DOHH2 (cell line): ENCODE measurements at regions not wholly inside any gene's neighbourhood (a gene's known extent, or its start where the extent isn't known, plus 50 kb on each side); places are given as distances from the start of the nearest gene placed in this dataset.

Experiments
- H3F3A ChIP-seq: fragments of 200-600 bp; sonication (generic), shearing (Covaris generic); 2 replicates; pipeline ENCODE4 v1.6.0; 2016; ENCODE audit warnings: antibody characterized with exemption, mild to moderate bottlenecking; ENCODE audit not compliant: control insufficient read depth, insufficient read depth
- H3K27ac ChIP-seq: fragments of 200-600 bp; sonication (generic); 2 replicates; pipeline ENCODE4 v1.5.1; 2014; ENCODE audit warnings: low read depth, mild to moderate bottlenecking, low read length, moderate library complexity
- H3K27me3 ChIP-seq: fragments of 200-600 bp; sonication (generic); 2 replicates; pipeline ENCODE4 v1.6.1; 2014; ENCODE audit warnings: mild to moderate bottlenecking, low read length, mixed read lengths; ENCODE audit not compliant: control insufficient read depth
- H3K36me3 ChIP-seq: fragments of 200-600 bp; sonication (generic); 2 replicates; pipeline ENCODE4 v1.6.1; 2014; ENCODE audit warnings: mild to moderate bottlenecking, low read length, moderate library complexity, mixed read lengths; ENCODE audit not compliant: control insufficient read depth
- H3K4me1 ChIP-seq: fragments of 200-600 bp; sonication (generic); 2 replicates; pipeline ENCODE4 v1.6.1; 2014; ENCODE audit warnings: mild to moderate bottlenecking, low read length, mixed read lengths; ENCODE audit not compliant: control insufficient read depth
- H3K4me2 ChIP-seq: fragments of 200-600 bp; sonication (generic); 2 replicates; pipeline ENCODE4 v1.6.0; 2014; ENCODE audit warnings: mild to moderate bottlenecking, low read length, moderate library complexity
- H3K4me3 ChIP-seq: fragments of 200-600 bp; sonication (generic); 2 replicates; pipeline ENCODE4 v1.5.1; 2014; ENCODE audit warnings: mild to moderate bottlenecking, low read length, mixed read lengths
- H3K79me2 ChIP-seq: fragments of 200-600 bp; sonication (generic); 2 replicates; pipeline ENCODE4 v1.6.1; 2014; ENCODE audit warnings: mild to moderate bottlenecking, low read length, mixed read lengths; ENCODE audit not compliant: control insufficient read depth
- H3K9me2 ChIP-seq: fragments of 200-600 bp; sonication (generic); replicated peaks from 2 replicates; pipeline ENCODE4 v1.6.1; 2014; ENCODE audit warnings: mild to moderate bottlenecking, low read length, mixed read lengths; ENCODE audit not compliant: control insufficient read depth
- H3K9me3 ChIP-seq: fragments of 200-600 bp; sonication (generic); 2 replicates; pipeline ENCODE4 v1.6.1; 2014; ENCODE audit warnings: antibody characterized with exemption, low read length, mixed read lengths; ENCODE audit not compliant: control insufficient read depth, insufficient read depth
- H4K20me1 ChIP-seq: fragments of 200-600 bp; sonication (generic); 2 replicates; pipeline ENCODE4 v1.6.0; 2014; ENCODE audit warnings: low read depth, mild to moderate bottlenecking, antibody characterized with exemption, low read length, moderate library complexity; ENCODE audit not compliant: control insufficient read depth, insufficient read depth
- CTCF ChIP-seq: fragments of 200-600 bp; sonication (generic); IDR thresholded peaks from one replicate; pipeline ENCODE4 v1.5.1; 2014; ENCODE audit warnings: antibody characterized with exemption, mild to moderate bottlenecking, low read depth, low read length; ENCODE audit not compliant: poor library complexity, severe bottlenecking
- EZH2phosphoT487 ChIP-seq: fragments of 200-600 bp; sonication (generic); IDR thresholded peaks from 2 replicates; pipeline ENCODE4 v1.6.1; 2017; ENCODE audit warnings: borderline replicate concordance, mild to moderate bottlenecking, antibody characterized with exemption, low read length, moderate library complexity, mixed read lengths

- no peak overlapping the region for H3K27ac ChIP-seq
- no peaks in the 10 kb centered on the region for H3K4me1 ChIP-seq
- H3K27me3 ChIP-seq: no peaks in the 10 kb centered on the region; the same call in 1 of the 2 replicates
- no peaks in the 10 kb centered on the region for H3K9me2 ChIP-seq
- H3K36me3 ChIP-seq: no peaks in the 10 kb centered on the region
- H3K9me3 ChIP-seq: no peaks in the 10 kb centered on the region
- no peak overlapping the region for H3K4me3 ChIP-seq
- no peak overlapping the region for H3K4me2 ChIP-seq
- no peak for TF ChIP-seq EZH2phosphoT487
- no peak for TF ChIP-seq CTCF
- no peaks in the 10 kb centered on the region for H3K79me2 ChIP-seq
- no peaks in the 10 kb centered on the region for H3F3A ChIP-seq
- no peaks in the 10 kb centered on the region for H4K20me1 ChIP-seq
These were observed 450.2 kb downstream of the PLCL1 start for GRCh38 chr2:198254536-198255090.

- no peaks in the 10 kb centered on the region for H3K9me2 ChIP-seq
- no peaks in the 10 kb centered on the region for H3K4me1 ChIP-seq
- H3K79me2 ChIP-seq: no peaks in the 10 kb centered on the region
- no peak overlapping the region for H3K27ac ChIP-seq
- no peak overlapping the region for H3K4me2 ChIP-seq
- no peaks in the 10 kb centered on the region for H4K20me1 ChIP-seq
- no peaks in the 10 kb centered on the region; the same call in 1 of the 2 replicates for H3K27me3 ChIP-seq
- H3K9me3 ChIP-seq: no peaks in the 10 kb centered on the region
- TF ChIP-seq EZH2phosphoT487 (no peak), CTCF (no peak)
- no peaks in the 10 kb centered on the region for H3K36me3 ChIP-seq
- H3F3A ChIP-seq: no peaks in the 10 kb centered on the region
- no peak overlapping the region for H3K4me3 ChIP-seq
These were observed 449.6 kb downstream of the PLCL1 start for GRCh38 chr2:198253995-198254394.

GRCh38 chr2:198252472-198252871 is 448.1 kb downstream of the PLCL1 start:
- Histone ChIP-seq H3K27ac (no peak overlapping the region), H3K9me3 (no peaks in the 10 kb centered on the region), H3F3A (no peaks in the 10 kb centered on the region), H3K36me3 (no peaks in the 10 kb centered on the region), H4K20me1 (no peaks in the 10 kb centered on the region), H3K9me2 (no peaks in the 10 kb centered on the region), H3K4me1 (no peaks in the 10 kb centered on the region), H3K27me3 (no peaks in the 10 kb centered on the region; the same call in 1 of the 2 replicates), H3K79me2 (no peaks in the 10 kb centered on the region), H3K4me3 (no peak overlapping the region), H3K4me2 (no peak overlapping the region)
- TF ChIP-seq CTCF (no peak), EZH2phosphoT487 (no peak)
